H1 (cell line): ENCODE measurements at regions not wholly inside any gene's neighbourhood (a gene's known extent, or its start where the extent isn't known, plus 50 kb on each side); places are given as distances from the start of the nearest gene placed in this dataset.

Experiments used
- BCL11A ChIP-seq, 2 experiments: IDR thresholded peaks; one replicate each; pipeline ENCODE4 v1.6.1; 2011; ENCODE audit warnings: low read depth in 2 of 2, low read length in 2 of 2, mild to moderate bottlenecking in 2 of 2
- CBX8 ChIP-seq: fragments of 300-800, 300-1000 bp; sonication (generic); IDR thresholded peaks from 2 replicates; pipeline ENCODE4 v1.7.1; 2016; ENCODE audit warnings: low read depth, low read length, borderline replicate concordance
- EZH2 ChIP-seq: fragments of 200-600 bp; sonication (generic); IDR thresholded peaks from 2 replicates; pipeline ENCODE4 v1.7.1; 2012; ENCODE audit warnings: low read depth, mild to moderate bottlenecking, moderate library complexity, low read length, inconsistent platforms; ENCODE audit not compliant: severe bottlenecking
- JUND ChIP-seq: IDR thresholded peaks from 2 replicates; pipeline ENCODE4 v1.6.1; 2011; ENCODE audit warnings: mild to moderate bottlenecking, improper control_type of control experiment, low read length
- KDM1A ChIP-seq: fragments of 200-600, 300-600 bp; sonication (generic); IDR thresholded peaks from 2 replicates; pipeline ENCODE4 v1.7.1; 2016; ENCODE audit warnings: mild to moderate bottlenecking, low read length, borderline replicate concordance
- MAX ChIP-seq: IDR thresholded peaks from 2 replicates; pipeline ENCODE4 v1.6.1; 2012; ENCODE audit warnings: inconsistent platforms
- POLR2A ChIP-seq, 2 experiments: IDR thresholded peaks; 1 replicate in 1 of 2; 2 replicates in 1 of 2; pipeline ENCODE4 v1.6.1; 2011; ENCODE audit warnings: low read depth in 2 of 2, low read length in 2 of 2, mild to moderate bottlenecking in 2 of 2; ENCODE audit errors: control extremely low read depth in 1 of 2
- POLR2AphosphoS5 ChIP-seq: IDR thresholded peaks from 2 replicates; pipeline ENCODE4 v1.6.1; 2011; ENCODE audit warnings: low read depth, low read length
- SP1 ChIP-seq: IDR thresholded peaks from 2 replicates; pipeline ENCODE4 v1.6.1; 2011; ENCODE audit warnings: low read depth, low read length
- SP2 ChIP-seq: IDR thresholded peaks from 2 replicates; pipeline ENCODE4 v1.6.1; 2012; ENCODE audit warnings: mild to moderate bottlenecking, low read length, inconsistent platforms
- SUZ12 ChIP-seq: fragments of 200-600 bp; sonication (generic); IDR thresholded peaks from 2 replicates; pipeline ENCODE4 v1.6.1; 2012; ENCODE audit warnings: mild to moderate bottlenecking, inconsistent platforms, low read length, moderate library complexity, mixed read lengths
- TF ChIP-seq, protein P1 (sequence below), 3 experiments: IDR thresholded peaks; 1 replicate in 2 of 3; 2 replicates in 1 of 3; pipeline versions ENCODE4 v1.5.1 to v1.6.1; 2011; ENCODE audit warnings: low read length in 3 of 3, mild to moderate bottlenecking in 3 of 3, inconsistent platforms in 2 of 3, low read depth in 1 of 3, moderate library complexity in 1 of 3; ENCODE audit not compliant: insufficient read depth in 1 of 3; ENCODE audit errors: control extremely low read depth in 1 of 3
- TF ChIP-seq, protein P2 (sequence below): IDR thresholded peaks from 2 replicates; pipeline ENCODE4 v1.6.1; 2011; ENCODE audit warnings: low read depth, mild to moderate bottlenecking, low read length; ENCODE audit not compliant: insufficient read depth
- TF ChIP-seq, protein P3 (sequence below): IDR thresholded peaks from 2 replicates; pipeline ENCODE4 v1.6.1; 2012; ENCODE audit warnings: inconsistent platforms

DNA sequence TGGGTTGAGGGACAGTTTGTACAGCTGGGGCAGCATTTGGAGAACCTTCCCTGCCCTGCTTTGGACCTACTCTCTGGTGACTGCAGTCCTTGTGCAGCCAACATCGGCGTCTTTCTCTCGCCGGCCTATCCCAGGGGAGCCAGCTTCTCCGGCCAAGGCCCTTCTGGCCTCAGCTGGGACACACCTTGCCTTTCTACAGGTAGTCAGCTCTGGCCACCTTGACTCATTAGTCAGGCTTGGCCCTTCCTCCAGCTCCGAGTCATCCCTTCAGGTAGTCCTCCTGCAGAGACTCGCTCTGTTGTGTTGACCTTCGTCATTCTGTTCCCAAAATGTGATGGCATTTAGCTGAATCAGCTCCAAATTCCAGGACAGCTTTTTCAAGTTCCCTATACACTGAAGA, 145.0 kb upstream of the CHST15 start:
- TF ChIP-seq MAX (no peak), JUND (no peak), EZH2 (no peak), SP2 (no peak), BCL11A (IDR thresholded peaks at IDR 0.05; ENCODE audit: low read depth in 2 of 2, low read length in 2 of 2) (no peak), KDM1A (no peak), SUZ12 (no peak), CBX8 (no peak), POLR2AphosphoS5 (no peak), SP1 (no peak), POLR2A (IDR thresholded peaks at IDR 0.05; ENCODE audit: control extremely low read depth in 1 of 2, low read depth in 2 of 2, low read length in 2 of 2) (no peak)
- TF ChIP-seq, protein P1, sequence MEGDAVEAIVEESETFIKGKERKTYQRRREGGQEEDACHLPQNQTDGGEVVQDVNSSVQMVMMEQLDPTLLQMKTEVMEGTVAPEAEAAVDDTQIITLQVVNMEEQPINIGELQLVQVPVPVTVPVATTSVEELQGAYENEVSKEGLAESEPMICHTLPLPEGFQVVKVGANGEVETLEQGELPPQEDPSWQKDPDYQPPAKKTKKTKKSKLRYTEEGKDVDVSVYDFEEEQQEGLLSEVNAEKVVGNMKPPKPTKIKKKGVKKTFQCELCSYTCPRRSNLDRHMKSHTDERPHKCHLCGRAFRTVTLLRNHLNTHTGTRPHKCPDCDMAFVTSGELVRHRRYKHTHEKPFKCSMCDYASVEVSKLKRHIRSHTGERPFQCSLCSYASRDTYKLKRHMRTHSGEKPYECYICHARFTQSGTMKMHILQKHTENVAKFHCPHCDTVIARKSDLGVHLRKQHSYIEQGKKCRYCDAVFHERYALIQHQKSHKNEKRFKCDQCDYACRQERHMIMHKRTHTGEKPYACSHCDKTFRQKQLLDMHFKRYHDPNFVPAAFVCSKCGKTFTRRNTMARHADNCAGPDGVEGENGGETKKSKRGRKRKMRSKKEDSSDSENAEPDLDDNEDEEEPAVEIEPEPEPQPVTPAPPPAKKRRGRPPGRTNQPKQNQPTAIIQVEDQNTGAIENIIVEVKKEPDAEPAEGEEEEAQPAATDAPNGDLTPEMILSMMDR (IDR thresholded peaks at IDR 0.05; ENCODE audit: control extremely low read depth in 1 of 3, insufficient read depth in 1 of 3, low read depth in 1 of 3, low read length in 3 of 3) = no peak
- TF ChIP-seq, protein P2, sequence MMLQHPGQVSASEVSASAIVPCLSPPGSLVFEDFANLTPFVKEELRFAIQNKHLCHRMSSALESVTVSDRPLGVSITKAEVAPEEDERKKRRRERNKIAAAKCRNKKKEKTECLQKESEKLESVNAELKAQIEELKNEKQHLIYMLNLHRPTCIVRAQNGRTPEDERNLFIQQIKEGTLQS = no peak
- TF ChIP-seq, protein P3, sequence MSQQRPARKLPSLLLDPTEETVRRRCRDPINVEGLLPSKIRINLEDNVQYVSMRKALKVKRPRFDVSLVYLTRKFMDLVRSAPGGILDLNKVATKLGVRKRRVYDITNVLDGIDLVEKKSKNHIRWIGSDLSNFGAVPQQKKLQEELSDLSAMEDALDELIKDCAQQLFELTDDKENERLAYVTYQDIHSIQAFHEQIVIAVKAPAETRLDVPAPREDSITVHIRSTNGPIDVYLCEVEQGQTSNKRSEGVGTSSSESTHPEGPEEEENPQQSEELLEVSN = no peak
